ENCODE measurements at regions not wholly inside any gene's neighbourhood (a gene's known extent, or its start where the extent isn't known, plus 50 kb on each side); places are given as distances from the start of the nearest gene placed in this dataset.

DNA sequence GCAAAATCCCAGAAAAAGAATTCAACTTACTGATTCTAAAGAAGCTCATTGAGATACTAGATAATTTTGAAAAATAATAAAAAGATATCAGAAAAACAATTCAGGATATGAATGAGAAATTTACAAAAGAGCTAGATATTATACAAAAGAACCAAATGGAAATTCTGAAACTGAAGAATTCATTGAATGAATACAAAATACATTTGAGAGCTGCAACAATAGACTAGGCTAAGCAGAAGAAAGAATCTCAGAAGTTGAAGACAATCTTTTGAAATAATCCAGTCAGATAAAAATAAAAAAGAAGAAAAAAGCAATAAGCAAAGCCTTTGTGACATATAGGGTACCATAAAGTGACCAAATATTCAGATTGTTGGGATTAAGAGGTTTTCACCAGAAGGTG lies 206.0 kb downstream of the CD109 start:
- H3K27ac ChIP-seq (ENCODE audit: low read depth, low read length) = no peak overlapping the region
- H3K79me2 ChIP-seq (ENCODE audit: control insufficient read depth, low read length) = no peaks in the 10 kb centered on the region
- TF ChIP-seq CTCF (IDR thresholded peaks at IDR 0.05; ENCODE audit: low read depth, low read length, poor library complexity, severe bottlenecking) (no peak), EZH2phosphoT487 (IDR thresholded peaks at IDR 0.05; ENCODE audit: borderline replicate concordance, low read length) (no peak)

GRCh38 chr6:73901311-73901710 lies 205.3 kb downstream of the CD109 start:
- Histone ChIP-seq H3F3A (ENCODE audit: control insufficient read depth, insufficient read depth) (no peaks in the 10 kb centered on the region), H3K4me3 (ENCODE audit: low read length) (no peak overlapping the region), H3K79me2 (ENCODE audit: control insufficient read depth, low read length) (no peaks in the 10 kb centered on the region), H3K9me3 (ENCODE audit: control insufficient read depth, insufficient read depth, low read length) (no peaks in the 10 kb centered on the region), H3K27me3 (ENCODE audit: control insufficient read depth, low read length) (no peaks in the 10 kb centered on the region), H3K27ac (ENCODE audit: low read depth, low read length) (no peak overlapping the region), H3K4me1 (ENCODE audit: control insufficient read depth, low read length) (no peaks in the 10 kb centered on the region), H3K4me2 (ENCODE audit: low read length) (no peak overlapping the region), H4K20me1 (ENCODE audit: control insufficient read depth, insufficient read depth, low read depth, low read length) (no peaks in the 10 kb centered on the region), H3K9me2 (replicated peaks; ENCODE audit: control insufficient read depth, low read length) (no peaks in the 10 kb centered on the region), H3K36me3 (ENCODE audit: control insufficient read depth, low read length) (no peaks in the 10 kb centered on the region)
- no peak for TF ChIP-seq CTCF (IDR thresholded peaks at IDR 0.05; ENCODE audit: low read depth, low read length, poor library complexity, severe bottlenecking)
- no peak for TF ChIP-seq EZH2phosphoT487 (IDR thresholded peaks at IDR 0.05; ENCODE audit: borderline replicate concordance, low read length)

More for the DNA sequence above, 206.0 kb downstream of the CD109 start:
- Histone ChIP-seq H3K27me3 (ENCODE audit: control insufficient read depth, low read length) (no peaks in the 10 kb centered on the region), H3K36me3 (ENCODE audit: control insufficient read depth, low read length) (no peaks in the 10 kb centered on the region), H4K20me1 (ENCODE audit: control insufficient read depth, insufficient read depth, low read depth, low read length) (no peaks in the 10 kb centered on the region), H3K4me3 (ENCODE audit: low read length) (no peak overlapping the region), H3K9me2 (replicated peaks; ENCODE audit: control insufficient read depth, low read length) (no peaks in the 10 kb centered on the region), H3K4me2 (ENCODE audit: low read length) (no peak overlapping the region), H3F3A (ENCODE audit: control insufficient read depth, insufficient read depth) (no peaks in the 10 kb centered on the region), H3K4me1 (ENCODE audit: control insufficient read depth, low read length) (no peaks in the 10 kb centered on the region), H3K9me3 (ENCODE audit: control insufficient read depth, insufficient read depth, low read length) (no peaks in the 10 kb centered on the region)

- Histone ChIP-seq H3K79me2 (ENCODE audit: control insufficient read depth, low read length) (no peaks in the 10 kb centered on the region), H3K9me2 (replicated peaks; ENCODE audit: control insufficient read depth, low read length) (no peaks in the 10 kb centered on the region), H3K4me1 (ENCODE audit: control insufficient read depth, low read length) (no peaks in the 10 kb centered on the region), H3K9me3 (ENCODE audit: control insufficient read depth, insufficient read depth, low read length) (no peaks in the 10 kb centered on the region), H3F3A (ENCODE audit: control insufficient read depth, insufficient read depth) (no peaks in the 10 kb centered on the region), H3K27ac (ENCODE audit: low read depth, low read length) (no peak overlapping the region), H3K27me3 (ENCODE audit: control insufficient read depth, low read length) (no peaks in the 10 kb centered on the region), H3K4me3 (ENCODE audit: low read length) (no peak overlapping the region), H3K36me3 (ENCODE audit: control insufficient read depth, low read length) (no peaks in the 10 kb centered on the region), H3K4me2 (ENCODE audit: low read length) (no peak overlapping the region), H4K20me1 (ENCODE audit: control insufficient read depth, insufficient read depth, low read depth, low read length) (no peaks in the 10 kb centered on the region)
- TF ChIP-seq CTCF (IDR thresholded peaks at IDR 0.05; ENCODE audit: low read depth, low read length, poor library complexity, severe bottlenecking) = no peak
- TF ChIP-seq EZH2phosphoT487 (IDR thresholded peaks at IDR 0.05; ENCODE audit: borderline replicate concordance, low read length) = no peak
Measured at GRCh38 chr6:73898599-73898998, 202.6 kb downstream of the CD109 start.

- no peaks in the 10 kb centered on the region for H3K79me2 ChIP-seq (ENCODE audit: control insufficient read depth, low read length)
- no peak overlapping the region for H3K4me2 ChIP-seq (ENCODE audit: low read length)
- H3F3A ChIP-seq (ENCODE audit: control insufficient read depth, insufficient read depth) = no peaks in the 10 kb centered on the region
- H3K27me3 ChIP-seq (ENCODE audit: control insufficient read depth, low read length) = no peaks in the 10 kb centered on the region
- TF ChIP-seq CTCF (IDR thresholded peaks at IDR 0.05; ENCODE audit: low read depth, low read length, poor library complexity, severe bottlenecking) (no peak), EZH2phosphoT487 (IDR thresholded peaks at IDR 0.05; ENCODE audit: borderline replicate concordance, low read length) (no peak)
- H3K9me3 ChIP-seq (ENCODE audit: control insufficient read depth, insufficient read depth, low read length) = no peaks in the 10 kb centered on the region
- no peaks in the 10 kb centered on the region for H3K36me3 ChIP-seq (ENCODE audit: control insufficient read depth, low read length)
- no peaks in the 10 kb centered on the region for H4K20me1 ChIP-seq (ENCODE audit: control insufficient read depth, insufficient read depth, low read depth, low read length)
- no peaks in the 10 kb centered on the region for H3K9me2 ChIP-seq (replicated peaks; ENCODE audit: control insufficient read depth, low read length)
- no peak overlapping the region for H3K27ac ChIP-seq (ENCODE audit: low read depth, low read length)
- H3K4me3 ChIP-seq (ENCODE audit: low read length) = no peak overlapping the region
- no peaks in the 10 kb centered on the region for H3K4me1 ChIP-seq (ENCODE audit: control insufficient read depth, low read length)
Measured at GRCh38 chr6:73893696-73894095, 197.7 kb downstream of the CD109 start.
